GM18870 (cell line): ENCODE measurements at regions not wholly inside any gene's neighbourhood (a gene's known extent, or its start where the extent isn't known, plus 50 kb on each side); places are given as distances from the start of the nearest gene placed in this dataset.

Experiments used
- ATAC-seq: cut with Tn5 transposase; IDR thresholded peaks from one replicate; pipeline ENCODE4 v1.9.1; 2021; ENCODE audit warnings: moderate library complexity; ENCODE audit not compliant: unreplicated experiment

- ATAC-seq: no peak
Observed at GRCh38 chr4:184310881-184311709, 93.4 kb upstream of the ENPP6 start.

- no peak for ATAC-seq
Observed at GRCh38 chr4:184310171-184310567, 92.5 kb upstream of the ENPP6 start.

DNA sequence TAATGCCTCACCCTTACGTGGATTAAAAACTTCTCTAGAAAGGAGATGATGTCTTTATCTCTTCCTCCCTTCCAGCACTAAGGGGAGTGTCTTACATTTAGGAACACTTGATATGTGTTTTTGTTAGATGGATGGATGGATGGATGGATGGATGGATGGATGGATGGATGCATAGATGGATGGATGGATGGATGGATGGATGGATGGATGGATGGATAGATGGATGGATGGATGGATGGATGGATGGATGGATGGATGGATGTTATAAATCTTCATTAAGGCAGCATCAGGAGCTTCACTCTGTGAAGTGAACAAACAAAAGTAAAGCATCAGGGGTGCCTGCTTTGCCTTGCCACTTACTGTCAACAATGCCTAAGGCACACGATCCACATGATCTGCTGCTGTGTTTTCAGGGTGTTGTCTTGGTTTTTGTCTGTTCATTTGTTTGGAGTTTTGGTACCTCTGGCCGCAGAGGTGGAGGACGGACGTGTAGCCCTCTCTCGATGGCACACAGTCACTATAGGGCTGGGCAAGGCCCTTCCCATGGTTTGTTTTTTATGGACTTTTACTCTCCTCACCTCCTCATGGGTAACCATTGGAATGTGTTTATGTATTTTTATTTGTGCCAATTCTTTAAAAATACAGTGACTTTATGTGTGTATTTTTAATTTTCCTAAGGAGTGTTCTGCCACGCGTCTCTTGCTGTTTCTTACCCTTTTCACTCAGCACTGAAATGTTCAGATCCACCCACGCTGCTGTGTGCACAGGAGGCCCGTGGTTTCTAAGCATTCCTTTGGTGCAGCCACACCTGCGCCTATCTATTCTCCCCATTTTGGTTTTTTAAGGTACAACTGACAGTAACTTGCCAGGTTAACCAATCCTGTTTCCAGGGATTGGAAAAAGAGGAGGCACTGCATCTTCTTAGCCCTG is 91.8 kb upstream of the ENPP6 start:
- no peak for ATAC-seq

DNA sequence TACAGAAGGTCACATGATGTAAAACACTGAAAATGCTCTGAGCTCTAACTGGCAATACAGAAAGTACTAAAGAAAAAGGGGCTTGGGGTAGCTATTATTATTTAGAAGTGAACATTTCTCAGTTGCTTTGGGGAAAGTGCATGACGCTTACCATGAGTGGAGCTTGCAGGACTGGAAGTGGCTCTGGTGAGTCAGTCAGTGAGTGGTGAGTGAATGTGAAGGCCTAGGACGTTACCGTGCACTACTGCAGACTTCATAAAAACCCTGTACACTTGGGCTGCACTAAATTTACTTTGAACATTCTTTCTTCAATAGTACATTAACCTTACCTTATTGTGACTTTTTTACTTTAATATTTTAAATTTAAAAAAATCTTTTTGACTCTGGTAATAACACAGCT is 89.3 kb upstream of the ENPP6 start:
- no peak for ATAC-seq

GRCh38 chr4:184306470-184306869 is 88.8 kb upstream of the ENPP6 start:
- ATAC-seq: no peak

GRCh38 chr4:184300816-184301215 is 83.1 kb upstream of the ENPP6 start:
- ATAC-seq: no peak

- no peak for ATAC-seq
Observed at GRCh38 chr4:184298254-184298653, 80.6 kb upstream of the ENPP6 start.

- no peak for ATAC-seq
Observed at GRCh38 chr4:184295206-184295605, 77.5 kb upstream of the ENPP6 start.

- ATAC-seq: no peak
Observed at GRCh38 chr4:184294606-184295133, 77.0 kb upstream of the ENPP6 start.

DNA sequence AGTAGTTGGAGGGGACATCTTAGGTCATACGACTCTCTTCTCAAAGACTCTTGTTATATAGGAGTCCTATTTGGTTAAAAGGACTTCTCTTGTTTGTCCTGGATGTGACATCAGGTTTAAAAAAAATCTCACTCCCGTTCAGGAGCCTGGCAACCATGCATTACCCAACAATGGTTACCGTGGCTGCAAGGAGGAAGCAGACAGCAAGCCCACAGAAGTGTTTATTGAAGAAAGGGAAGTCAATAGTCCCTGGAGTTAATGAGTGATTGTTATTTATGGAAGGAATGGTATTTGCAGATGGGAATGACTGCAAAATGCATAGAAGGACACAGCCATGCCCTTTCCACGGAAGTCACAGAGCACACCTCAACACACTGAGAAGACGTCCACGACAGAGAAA is 75.9 kb upstream of the ENPP6 start:
- ATAC-seq: no peak

DNA sequence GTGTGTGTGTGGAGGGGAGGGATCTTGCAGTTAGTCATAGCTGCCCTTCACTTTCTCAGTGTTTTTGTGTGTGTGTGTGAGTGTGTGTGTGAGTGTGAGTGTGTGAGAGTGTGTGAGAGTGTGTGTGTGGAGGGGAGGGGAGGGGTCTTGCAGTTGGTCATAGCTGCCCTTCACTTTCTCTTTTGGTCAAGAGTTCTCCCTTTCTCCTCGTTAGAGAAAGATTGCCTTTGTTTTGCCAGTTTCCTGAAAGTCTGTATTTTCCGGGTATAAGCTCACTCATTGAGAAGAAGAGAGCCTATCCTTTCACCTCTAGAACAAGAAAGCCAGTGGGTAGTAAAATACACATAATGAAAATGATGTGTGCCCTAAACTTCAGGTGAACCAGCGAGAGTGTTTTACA is 75.2 kb upstream of the ENPP6 start:
- ATAC-seq: no peak

- ATAC-seq: no peak
Observed at GRCh38 chr4:184292465-184292867, 74.8 kb upstream of the ENPP6 start.

GRCh38 chr4:184289179-184289535 is 71.5 kb upstream of the ENPP6 start:
- no peak for ATAC-seq

GRCh38 chr4:184288451-184289178 is 70.9 kb upstream of the ENPP6 start:
- peak; percentile 74 for ATAC-seq

DNA sequence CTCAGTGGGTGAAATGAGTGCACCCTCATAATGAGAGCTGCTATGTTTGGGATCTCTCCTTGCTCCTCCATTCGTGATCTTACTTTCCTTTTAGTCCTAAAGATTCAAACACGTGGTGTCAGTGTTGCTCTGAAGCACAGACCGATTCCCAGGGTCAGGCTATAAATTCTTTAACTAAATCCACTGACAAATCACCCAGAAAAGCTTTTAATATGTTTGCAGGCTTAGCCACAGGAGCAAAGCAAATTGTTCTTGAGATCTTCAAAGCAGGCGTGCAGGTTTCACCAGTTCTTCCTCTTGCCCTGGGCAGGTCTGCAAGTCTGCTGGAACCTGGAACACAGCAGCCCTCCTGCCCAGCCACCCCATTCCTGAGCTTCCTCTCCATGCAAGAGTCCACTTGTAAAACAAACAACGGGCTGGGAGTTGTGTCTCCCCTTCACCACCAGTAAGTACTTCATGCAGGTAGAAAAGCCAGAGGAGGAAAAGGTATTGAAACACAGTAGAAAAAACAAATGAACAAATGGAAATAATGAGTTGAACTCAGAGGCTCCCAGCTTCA is 70.1 kb upstream of the ENPP6 start:
- no peak for ATAC-seq

GRCh38 chr4:184286358-184286757 is 68.7 kb upstream of the ENPP6 start:
- ATAC-seq: no peak

DNA sequence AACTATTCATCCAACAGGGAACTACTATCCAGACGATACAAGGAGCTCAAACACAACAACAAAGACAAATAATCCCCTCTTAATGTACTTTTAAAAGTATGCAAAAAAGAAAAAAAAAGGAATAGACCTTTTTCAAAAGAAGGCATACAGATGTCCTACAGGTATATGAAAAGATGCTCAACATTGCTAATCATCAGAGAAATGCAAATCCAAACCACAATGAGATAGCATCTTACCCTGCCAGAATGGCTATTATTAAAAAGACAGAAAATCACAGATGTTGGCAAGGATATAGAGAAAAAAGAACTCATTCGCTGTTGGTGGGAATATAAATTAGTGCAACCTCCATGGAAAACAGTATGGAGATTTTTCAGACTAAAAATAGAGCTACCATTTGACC is 67.1 kb upstream of the ENPP6 start:
- no peak for ATAC-seq

GRCh38 chr4:184284336-184284690 is 66.6 kb upstream of the ENPP6 start:
- ATAC-seq: no peak

- no peak for ATAC-seq
Observed at GRCh38 chr4:184283659-184284335, 66.1 kb upstream of the ENPP6 start.

- peak; percentile 65 for ATAC-seq
Observed at GRCh38 chr4:184282895-184283654, 65.4 kb upstream of the ENPP6 start.
